PFSK-1 (cell line): ENCODE measurements at regions not wholly inside any gene's neighbourhood (a gene's known extent, or its start where the extent isn't known, plus 50 kb on each side); places are given as distances from the start of the nearest gene placed in this dataset.

Experiments used
- POLR2AphosphoS5 ChIP-seq: IDR thresholded peaks from 2 replicates; pipeline ENCODE4 v1.6.1; 2012; ENCODE audit warnings: low read depth, mild to moderate bottlenecking, control low read depth, low read length, moderate library complexity
- REST ChIP-seq, 2 experiments: IDR thresholded peaks; 2 replicates each; pipeline versions ENCODE4 v1.6.1 to v1.8.0; 2011 to 2012; ENCODE audit warnings: low read depth in 2 of 2, low read length in 2 of 2, control low read depth in 1 of 2, inconsistent platforms in 1 of 2, mild to moderate bottlenecking in 1 of 2, moderate library complexity in 1 of 2; ENCODE audit not compliant: insufficient read depth in 1 of 2
- TAF1 ChIP-seq: IDR thresholded peaks from 2 replicates; pipeline ENCODE4 v1.6.1; 2012; ENCODE audit warnings: low read length, control low read depth, borderline replicate concordance; ENCODE audit not compliant: insufficient read depth

DNA sequence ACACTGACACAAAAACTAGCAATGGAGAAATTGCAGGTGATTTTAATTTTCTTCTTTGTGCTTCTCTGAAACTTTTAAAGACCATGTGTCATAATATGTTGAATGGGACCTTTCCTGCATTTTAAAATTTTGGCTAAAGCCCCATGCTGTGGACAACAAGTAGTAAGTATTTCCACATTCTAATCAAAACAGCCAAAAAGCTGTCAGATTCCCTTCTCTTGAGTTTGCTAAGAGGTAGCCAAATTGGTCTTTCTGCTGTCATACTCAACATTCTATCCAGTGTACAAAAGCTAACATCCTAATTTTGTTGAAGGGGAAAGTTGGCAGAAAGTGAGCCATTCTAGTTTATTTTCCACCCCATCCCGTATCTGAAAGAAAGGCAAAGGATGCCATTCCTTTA lies 447.6 kb downstream of the TFEC start:
- TF ChIP-seq POLR2AphosphoS5 (no peak), REST (IDR thresholded peaks at IDR 0.05; ENCODE audit: insufficient read depth in 1 of 2, low read depth in 2 of 2, low read length in 2 of 2) (no peak), TAF1 (no peak)
